Tibial artery (tissue), 4 donors: ENCODE measurements at regions not wholly inside any gene's neighbourhood (a gene's known extent, or its start where the extent isn't known, plus 50 kb on each side); places are given as distances from the start of the nearest gene placed in this dataset.

Experiments
- DNase-seq, 2 donors: peaks; one replicate each; pipeline ENCODE4 v3.0.0-alpha.2; 2019
- H3K27ac ChIP-seq, 2 donors: fragments of 200-600 bp; sonication (generic) in 1 of 2; 1 replicate in 1 of 2; 2 replicates in 1 of 2; pipeline ENCODE4 v1.5.1; 2018 to 2019; ENCODE audit warnings: mild to moderate bottlenecking in 1 of 2
- H3K27me3 ChIP-seq, 2 donors: fragments of 200-600 bp; sonication (generic) in 1 of 2; one replicate each; pipeline versions ENCODE4 v1.5.1 to v1.6.0; 2016 to 2019
- H3K36me3 ChIP-seq, 3 donors: fragments of 200-600 bp; sonication (generic) in 2 of 3; one replicate each; pipeline ENCODE4 v1.5.1; 2016 to 2019; ENCODE audit warnings: mild to moderate bottlenecking in 2 of 3
- H3K4me1 ChIP-seq, 4 donors: fragments of 200-600 bp; sonication (generic) in 2 of 4; 1 replicate in 3 of 4; 2 replicates in 1 of 4; pipeline ENCODE4 v1.5.1; 2016 to 2019
- H3K4me3 ChIP-seq, 2 donors: fragments of 200-600 bp; sonication (generic) in 1 of 2; 1 replicate in 1 of 2; 2 replicates in 1 of 2; pipeline ENCODE4 v1.5.1; 2018 to 2019; ENCODE audit warnings: mild to moderate bottlenecking in 2 of 2
- H3K9me3 ChIP-seq, 3 donors: fragments of 200-600 bp; sonication (generic) in 1 of 3; one replicate each; pipeline ENCODE4 v1.5.1; 2016 to 2019
- intact Hi-C: fragments of 100-400 bp; cut with DNase I; formaldehyde crosslinking; loops from one replicate; pipeline ENCODE4 v1.15.0; 2023; ENCODE audit warnings: low total_unique reads
- TF ChIP-seq, protein P1 (sequence below), 2 experiments: fragments of 200-600 bp in 1 of 2; fragments of 450-650 bp in 1 of 2; IDR thresholded peaks; one replicate each; pipeline ENCODE4 v1.5.1; 2017 to 2019; ENCODE audit warnings: antibody characterized with exemption in 2 of 2, mild to moderate bottlenecking in 1 of 2, moderate library complexity in 1 of 2

GRCh38 chr6:105790635-105791034 is 295.5 kb upstream of the PRDM1 start:
- H3K27me3 ChIP-seq: no peaks in the 10 kb centered on the region
- H3K9me3 ChIP-seq: no peaks in the 10 kb centered on the region
- H3K36me3 ChIP-seq: no peaks in the 10 kb centered on the region
- DNase-seq: no peak
- intact Hi-C loops: no loop called here
- H3K27ac ChIP-seq: no peak overlapping the region
- H3K4me3 ChIP-seq: no peak overlapping the region
- TF ChIP-seq, protein P1, sequence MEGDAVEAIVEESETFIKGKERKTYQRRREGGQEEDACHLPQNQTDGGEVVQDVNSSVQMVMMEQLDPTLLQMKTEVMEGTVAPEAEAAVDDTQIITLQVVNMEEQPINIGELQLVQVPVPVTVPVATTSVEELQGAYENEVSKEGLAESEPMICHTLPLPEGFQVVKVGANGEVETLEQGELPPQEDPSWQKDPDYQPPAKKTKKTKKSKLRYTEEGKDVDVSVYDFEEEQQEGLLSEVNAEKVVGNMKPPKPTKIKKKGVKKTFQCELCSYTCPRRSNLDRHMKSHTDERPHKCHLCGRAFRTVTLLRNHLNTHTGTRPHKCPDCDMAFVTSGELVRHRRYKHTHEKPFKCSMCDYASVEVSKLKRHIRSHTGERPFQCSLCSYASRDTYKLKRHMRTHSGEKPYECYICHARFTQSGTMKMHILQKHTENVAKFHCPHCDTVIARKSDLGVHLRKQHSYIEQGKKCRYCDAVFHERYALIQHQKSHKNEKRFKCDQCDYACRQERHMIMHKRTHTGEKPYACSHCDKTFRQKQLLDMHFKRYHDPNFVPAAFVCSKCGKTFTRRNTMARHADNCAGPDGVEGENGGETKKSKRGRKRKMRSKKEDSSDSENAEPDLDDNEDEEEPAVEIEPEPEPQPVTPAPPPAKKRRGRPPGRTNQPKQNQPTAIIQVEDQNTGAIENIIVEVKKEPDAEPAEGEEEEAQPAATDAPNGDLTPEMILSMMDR (IDR thresholded peaks at IDR 0.05): no peak
- H3K4me1 ChIP-seq: peaks cover 0 to 5% (median 0%) of the 10 kb centered on the region in 4 donors

- intact Hi-C loops: no loop called here
- DNase-seq: no peak
- Histone ChIP-seq H3K27me3 (no peaks in the 10 kb centered on the region), H3K27ac (no peak overlapping the region), H3K4me1 (peaks cover 0 to 5% (median 0%) of the 10 kb centered on the region in 4 donors), H3K4me3 (no peak overlapping the region), H3K9me3 (no peaks in the 10 kb centered on the region), H3K36me3 (no peaks in the 10 kb centered on the region)
- TF ChIP-seq, protein P1 (IDR thresholded peaks at IDR 0.05): no peak
Measured at GRCh38 chr6:105789935-105790334, 296.2 kb upstream of the PRDM1 start.

DNA sequence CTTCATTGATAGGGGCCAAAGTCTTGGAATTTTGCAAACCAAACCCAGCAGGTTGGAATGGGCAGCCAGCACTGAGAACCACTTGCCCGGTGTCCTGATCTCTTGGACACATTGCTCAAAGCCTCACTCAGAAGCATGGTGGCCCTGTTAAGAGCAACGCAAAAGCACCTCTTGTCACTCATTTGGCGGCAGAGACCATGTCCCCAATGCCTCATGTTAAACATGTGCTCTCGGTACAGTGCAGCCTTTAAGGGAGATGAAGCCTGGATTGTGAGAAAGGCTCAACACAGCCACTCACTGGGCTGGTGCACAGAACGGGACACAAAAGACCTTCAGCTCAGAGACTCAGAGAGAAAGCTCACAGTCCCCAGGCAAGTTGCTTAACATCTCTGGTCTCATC is 298.4 kb upstream of the PRDM1 start:
- TF ChIP-seq, protein P1 (IDR thresholded peaks at IDR 0.05): no peak
- Histone ChIP-seq H3K27ac (no peak overlapping the region), H3K4me3 (no peak overlapping the region), H3K36me3 (no peaks in the 10 kb centered on the region), H3K9me3 (no peaks in the 10 kb centered on the region), H3K27me3 (peaks cover 0 to 5% of the 10 kb centered on the region in 2 donors), H3K4me1 (no peaks in the 10 kb centered on the region)
- DNase-seq: no peak
- intact Hi-C loops: no loop called here

DNA sequence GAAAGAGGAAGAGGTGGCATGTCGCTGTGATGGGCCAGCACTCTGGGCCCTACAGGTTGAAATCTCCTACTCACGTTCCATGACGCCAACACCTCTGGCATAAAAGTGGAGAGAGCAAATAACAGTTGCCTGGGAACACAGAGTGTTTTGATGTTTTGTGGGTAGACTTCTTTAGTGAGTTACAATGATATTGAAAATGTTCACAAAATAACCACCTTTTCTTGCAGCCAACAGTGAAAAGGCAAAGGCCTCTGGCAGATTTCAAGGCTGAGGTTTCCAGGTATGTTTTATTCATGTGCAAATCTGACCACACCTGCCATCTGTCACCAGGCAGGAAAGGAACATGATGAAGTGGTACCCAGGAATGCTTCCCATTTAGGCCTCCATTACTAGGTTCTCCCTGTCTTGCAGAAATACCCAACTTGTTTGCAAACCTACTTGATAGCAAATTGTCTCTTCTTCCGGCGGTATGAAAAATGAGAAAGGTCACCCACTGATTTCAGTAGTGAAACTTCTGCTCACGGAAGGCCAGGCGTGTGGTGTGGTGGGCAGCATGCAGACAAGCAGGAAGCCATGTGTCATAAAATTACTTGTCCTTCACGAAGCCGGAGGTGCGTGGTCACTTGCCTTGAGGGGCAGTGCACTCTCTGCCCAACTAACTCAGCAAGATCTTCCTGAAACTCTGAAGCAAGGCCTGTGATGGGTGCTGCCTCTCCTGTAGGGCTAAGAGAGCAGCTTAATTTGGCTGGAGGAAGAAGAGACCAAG is 299.1 kb upstream of the PRDM1 start:
- Histone ChIP-seq H3K27ac (no peak overlapping the region), H3K4me3 (no peak overlapping the region), H3K27me3 (peaks cover 0 to 5% of the 10 kb centered on the region in 2 donors), H3K9me3 (no peaks in the 10 kb centered on the region), H3K4me1 (no peaks in the 10 kb centered on the region), H3K36me3 (no peaks in the 10 kb centered on the region)
- TF ChIP-seq, protein P1 (IDR thresholded peaks at IDR 0.05): no peak
- intact Hi-C loops: no loop called here
- no peak for DNase-seq

DNA sequence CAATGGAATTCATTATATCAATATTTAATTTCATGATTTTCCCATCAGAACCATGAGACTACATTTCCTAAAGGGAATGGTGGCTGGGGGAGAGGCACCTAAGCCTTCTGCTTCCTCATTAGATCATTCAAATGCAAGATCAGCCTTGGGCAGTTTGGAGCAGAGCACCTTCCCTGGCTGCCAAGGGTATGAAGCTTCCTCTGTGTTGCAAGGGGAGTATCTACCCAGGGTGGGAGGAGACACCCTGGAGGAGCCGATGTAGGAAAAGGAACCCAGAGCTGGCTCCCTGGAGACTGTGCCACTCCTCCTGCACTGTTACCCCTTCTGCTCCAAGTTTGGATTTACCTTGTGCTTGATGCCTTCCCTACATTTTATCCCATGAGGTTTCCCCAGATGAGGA is 299.7 kb upstream of the PRDM1 start:
- H3K27ac ChIP-seq: no peak overlapping the region
- peaks cover 0 to 5% of the 10 kb centered on the region in 2 donors for H3K27me3 ChIP-seq
- intact Hi-C loops: no loop called here
- H3K4me1 ChIP-seq: no peaks in the 10 kb centered on the region
- H3K9me3 ChIP-seq: no peaks in the 10 kb centered on the region
- no peak for DNase-seq
- H3K4me3 ChIP-seq: no peak overlapping the region
- no peaks in the 10 kb centered on the region for H3K36me3 ChIP-seq
- TF ChIP-seq, protein P1 (IDR thresholded peaks at IDR 0.05): no peak
